Sigmoid colon (tissue), 6 donors: ENCODE measurements at regions not wholly inside any gene's neighbourhood (a gene's known extent, or its start where the extent isn't known, plus 50 kb on each side); places are given as distances from the start of the nearest gene placed in this dataset.

Experiments used
- DNase-seq: peaks from one replicate; pipeline ENCODE4 v3.0.0-alpha.2; 2019
- H3K27ac ChIP-seq, 4 donors: fragments of 200-600 bp; sonication (generic); one replicate each; pipeline ENCODE4 v1.5.1; 2016 to 2019; ENCODE audit warnings: mild to moderate bottlenecking in 1 of 4
- H3K27me3 ChIP-seq, 3 donors: fragments of 200-600 bp; sonication (generic); one replicate each; pipeline ENCODE4 v1.5.1; 2019; ENCODE audit warnings: mild to moderate bottlenecking in 1 of 3
- H3K36me3 ChIP-seq, 4 donors: fragments of 200-600 bp; sonication (generic); one replicate each; pipeline ENCODE4 v1.5.1; 2016 to 2019
- H3K4me1 ChIP-seq, 4 donors: fragments of 200-600 bp; sonication (generic); one replicate each; pipeline ENCODE4 v1.5.1; 2017 to 2019
- H3K4me3 ChIP-seq, 4 donors: fragments of 200-600 bp; sonication (generic); one replicate each; pipeline ENCODE4 v1.5.1; 2017 to 2019; ENCODE audit warnings: mild to moderate bottlenecking in 2 of 4, moderate library complexity in 1 of 4
- H3K9me3 ChIP-seq, 4 donors: fragments of 200-600 bp in 3 of 4; sonication (generic) in 3 of 4; one replicate each; pipeline versions ENCODE4 v1.5.1 to v1.6.1; 2013 to 2019
- EP300 ChIP-seq, 4 donors: sonication (generic); formaldehyde crosslinking; IDR thresholded peaks; one replicate each; pipeline ENCODE4 v1.6.1; 2017; ENCODE audit warnings: antibody characterized with exemption in 4 of 4
- POLR2A ChIP-seq, 2 donors: fragments of 450-650 bp; IDR thresholded peaks; one replicate each; pipeline ENCODE4 v1.6.1; 2016; ENCODE audit warnings: antibody characterized with exemption in 2 of 2, mild to moderate bottlenecking in 2 of 2, moderate library complexity in 2 of 2
- POLR2AphosphoS5 ChIP-seq, 4 donors: sonication (generic); formaldehyde crosslinking; IDR thresholded peaks; one replicate each; pipeline ENCODE4 v1.6.1; 2017; ENCODE audit warnings: antibody characterized with exemption in 4 of 4
- WGBS, 2 donors: extraction: QIAGEN DNeasy Blood & Tissue Kit; methylation state at CpG; one replicate each; pipeline ENCODE4 v1.1.7; 2013; 5-methylcytosine and 5-hydroxymethylcytosine counted together
- intact Hi-C: fragments of 100-400 bp; cut with DNase I; formaldehyde crosslinking; loops from one replicate; pipeline ENCODE4 v1.15.1; 2023
- TF ChIP-seq, protein P1 (sequence below), 4 experiments: fragments of 450-650 bp in 3 of 4; fragments of 200-600 bp in 1 of 4; IDR thresholded peaks; one replicate each; pipeline ENCODE4 v1.5.1; 2016 to 2019; ENCODE audit warnings: antibody characterized with exemption in 4 of 4, mild to moderate bottlenecking in 3 of 4, moderate library complexity in 2 of 4
- donor health status: healthy with polysubstance abuse.
- donor health status: healthy.

GRCh38 chr12:89165703-89166102 is 186.6 kb downstream of the DUSP6 start:
- DNase-seq = no peak
- no peak for TF ChIP-seq POLR2AphosphoS5 (IDR thresholded peaks at IDR 0.05)
- no peak for TF ChIP-seq POLR2A (IDR thresholded peaks at IDR 0.05)
- TF ChIP-seq, protein P1, sequence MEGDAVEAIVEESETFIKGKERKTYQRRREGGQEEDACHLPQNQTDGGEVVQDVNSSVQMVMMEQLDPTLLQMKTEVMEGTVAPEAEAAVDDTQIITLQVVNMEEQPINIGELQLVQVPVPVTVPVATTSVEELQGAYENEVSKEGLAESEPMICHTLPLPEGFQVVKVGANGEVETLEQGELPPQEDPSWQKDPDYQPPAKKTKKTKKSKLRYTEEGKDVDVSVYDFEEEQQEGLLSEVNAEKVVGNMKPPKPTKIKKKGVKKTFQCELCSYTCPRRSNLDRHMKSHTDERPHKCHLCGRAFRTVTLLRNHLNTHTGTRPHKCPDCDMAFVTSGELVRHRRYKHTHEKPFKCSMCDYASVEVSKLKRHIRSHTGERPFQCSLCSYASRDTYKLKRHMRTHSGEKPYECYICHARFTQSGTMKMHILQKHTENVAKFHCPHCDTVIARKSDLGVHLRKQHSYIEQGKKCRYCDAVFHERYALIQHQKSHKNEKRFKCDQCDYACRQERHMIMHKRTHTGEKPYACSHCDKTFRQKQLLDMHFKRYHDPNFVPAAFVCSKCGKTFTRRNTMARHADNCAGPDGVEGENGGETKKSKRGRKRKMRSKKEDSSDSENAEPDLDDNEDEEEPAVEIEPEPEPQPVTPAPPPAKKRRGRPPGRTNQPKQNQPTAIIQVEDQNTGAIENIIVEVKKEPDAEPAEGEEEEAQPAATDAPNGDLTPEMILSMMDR (IDR thresholded peaks at IDR 0.05) = no peak
- no peak for TF ChIP-seq EP300 (IDR thresholded peaks at IDR 0.05)
- Histone ChIP-seq H3K4me1 (peaks cover 0 to 53% (median 31%) of the 10 kb centered on the region in 4 donors), H3K4me3 (no peak overlapping the region), H3K27me3 (no peaks in the 10 kb centered on the region), H3K36me3 (no peaks in the 10 kb centered on the region), H3K27ac (no peak overlapping the region), H3K9me3 (no peaks in the 10 kb centered on the region)
- intact Hi-C loops = no loop called here

DNA sequence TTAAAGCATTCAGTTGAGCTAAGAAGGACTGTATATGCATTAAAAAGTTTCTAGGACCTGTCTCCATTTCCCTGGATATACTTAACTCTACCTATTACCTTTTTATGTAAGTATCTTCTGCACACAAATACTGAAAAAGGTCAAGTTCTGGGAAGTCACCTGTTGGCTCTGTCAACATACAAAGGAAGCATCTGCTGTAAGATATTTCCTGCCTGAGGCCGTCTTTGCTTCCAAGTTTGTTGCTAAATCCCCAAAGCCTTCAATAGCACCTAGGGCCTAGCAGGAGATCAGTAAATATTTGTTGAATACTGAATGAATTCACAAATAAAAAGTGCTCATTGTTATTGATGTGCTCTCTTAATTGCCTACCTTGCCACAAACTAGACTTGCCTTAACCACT is 188.4 kb downstream of the DUSP6 start:
- Histone ChIP-seq H3K27ac (peak overlapping the region in 3 of 4 donors; percentile 63 to 81 (median 66)), H3K9me3 (no peaks in the 10 kb centered on the region), H3K4me1 (peaks cover 0 to 53% (median 31%) of the 10 kb centered on the region in 4 donors), H3K4me3 (no peak overlapping the region), H3K36me3 (no peaks in the 10 kb centered on the region), H3K27me3 (no peaks in the 10 kb centered on the region)
- WGBS, 2 donors = 59 to 82% methylated on average over 1 of the region's 1 CpG
- intact Hi-C loops = loop anchor here (5.0 kb wide), 1 partner anchor 188 kb away; the partner anchor contains the start of gene DUSP6
- TF ChIP-seq, protein P1 (IDR thresholded peaks at IDR 0.05) = no peak
- TF ChIP-seq POLR2AphosphoS5 (IDR thresholded peaks at IDR 0.05) = no peak
- no peak for TF ChIP-seq POLR2A (IDR thresholded peaks at IDR 0.05)
- TF ChIP-seq EP300 (IDR thresholded peaks at IDR 0.05) = no peak
- DNase-seq = no peak

DNA sequence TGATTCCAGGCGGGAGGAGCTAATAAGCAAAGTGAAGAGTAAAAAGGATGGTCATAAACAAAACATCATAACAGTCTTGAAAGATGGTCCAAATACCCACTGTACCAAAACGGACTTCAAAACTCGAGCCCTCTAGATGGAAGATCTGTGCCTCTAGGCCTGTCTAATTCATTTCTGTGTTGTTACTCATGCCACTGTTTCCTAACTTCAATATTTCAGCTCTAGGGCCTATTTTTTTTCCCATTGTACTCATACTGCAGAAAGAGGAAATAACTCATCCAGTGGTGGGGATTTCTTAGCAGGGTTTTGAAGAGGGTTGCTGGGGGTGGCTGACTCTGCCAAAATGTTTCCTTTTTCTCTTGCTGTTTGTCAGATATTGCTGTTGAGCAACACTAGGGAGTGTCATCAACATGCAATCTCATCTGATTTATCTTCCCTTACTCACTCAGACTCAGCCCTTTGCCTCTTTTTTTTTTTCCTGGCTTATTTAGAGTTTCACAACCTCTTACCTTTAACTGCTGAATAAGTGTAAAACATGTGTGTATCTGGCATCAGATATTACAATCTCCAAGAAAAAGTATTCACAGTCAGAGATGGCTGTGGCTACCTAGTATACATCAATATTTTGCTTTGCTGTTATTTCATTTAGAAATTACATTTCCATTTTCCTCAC is 189.6 kb downstream of the DUSP6 start:
- H3K27ac ChIP-seq = peak overlapping the region; percentile 50 to 81 (median 64)
- no peak overlapping the region for H3K4me3 ChIP-seq
- 55 to 80% methylated on average over 3 of the region's 3 CpGs for WGBS, 2 donors
- DNase-seq = peak; percentile 90
- H3K36me3 ChIP-seq = no peaks in the 10 kb centered on the region
- H3K4me1 ChIP-seq = peaks cover 0 to 44% (median 27%) of the 10 kb centered on the region in 4 donors
- intact Hi-C loops = loop anchor here (5.0 kb wide), 1 partner anchor 190 kb away; the partner anchor contains the start of gene DUSP6
- H3K27me3 ChIP-seq = no peaks in the 10 kb centered on the region
- H3K9me3 ChIP-seq = no peaks in the 10 kb centered on the region
- TF ChIP-seq EP300 (IDR thresholded peaks at IDR 0.05) (peak in 2 of 4 donors; percentile 2 to 44), POLR2AphosphoS5 (IDR thresholded peaks at IDR 0.05) (peak; percentile 69 to 87 (median 80)), POLR2A (IDR thresholded peaks at IDR 0.05) (no peak)
- TF ChIP-seq, protein P1 (IDR thresholded peaks at IDR 0.05) = no peak

DNA sequence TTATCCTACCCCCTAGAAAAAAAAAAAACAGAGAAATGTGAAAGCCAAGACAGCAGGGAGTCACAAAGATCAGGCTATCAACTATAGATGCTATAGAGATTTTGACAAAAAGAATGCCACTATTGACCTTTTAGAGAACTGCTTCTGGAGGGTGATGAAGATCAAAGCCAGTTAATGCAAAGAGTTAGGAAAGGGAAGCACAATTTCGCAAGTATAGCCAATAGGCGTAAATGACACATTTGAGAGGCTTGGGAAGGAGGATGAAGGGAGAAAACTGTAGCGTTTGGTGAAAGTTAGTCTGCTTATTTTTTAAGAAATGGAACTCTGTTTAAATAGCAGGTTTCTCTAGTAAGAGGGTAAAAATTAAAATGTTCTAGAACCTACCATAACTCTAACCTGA is 190.7 kb downstream of the DUSP6 start:
- TF ChIP-seq, protein P1 (IDR thresholded peaks at IDR 0.05) = no peak
- TF ChIP-seq POLR2AphosphoS5 (IDR thresholded peaks at IDR 0.05) = no peak
- no peak for TF ChIP-seq POLR2A (IDR thresholded peaks at IDR 0.05)
- no peak for TF ChIP-seq EP300 (IDR thresholded peaks at IDR 0.05)
- WGBS, 2 donors = 89 to 90% methylated on average over 3 of the region's 3 CpGs
- Histone ChIP-seq H3K27ac (peak overlapping the region; percentile 34 to 81 (median 58)), H3K4me3 (no peak overlapping the region), H3K9me3 (no peaks in the 10 kb centered on the region), H3K27me3 (no peaks in the 10 kb centered on the region), H3K36me3 (no peaks in the 10 kb centered on the region), H3K4me1 (peaks cover 0 to 34% (median 23%) of the 10 kb centered on the region in 4 donors)
- no peak for DNase-seq
- intact Hi-C loops = loop anchor here (5.0 kb wide), 1 partner anchor 191 kb away; the partner anchor contains the start of gene DUSP6
